K562 (cell line): ENCODE measurements at regions not wholly inside any gene's neighbourhood (a gene's known extent, or its start where the extent isn't known, plus 50 kb on each side); places are given as distances from the start of the nearest gene placed in this dataset.
"Not testable (repeated sequence)": the region's sequence is repeated elsewhere in the genome, so short reads cannot be mapped to it uniquely, and the experiment has no call there.

Source experiments
- ATAC-seq: fragments of 200-7000 bp; cut with Tn5 transposase; 3 replicates; pipeline ENCODE4 v1.9.1; 2020; ENCODE audit warnings: moderate library complexity
- BruUV-seq: library from RNA; stranded (reverse); fragments of 400-500 nt; replicated peaks from 2 replicates; lab custom pipeline; 2021; lab: Mats Ljungman, UMichigan
- CTCF ChIA-PET: fragments of 300-600 bp; formaldehyde crosslinking; extraction: SDS; loops from one replicate; lab custom pipeline; 2021; ENCODE audit warnings: low intra/inter-chr PET ratio; lab: Yijun Ruan, JAX
- POLR2A ChIA-PET: fragments of 300-600, 350-650 bp; sonication (Branson Sonifier 250); formaldehyde crosslinking; extraction: SDS; loops from one replicate; lab custom pipeline; 2021; ENCODE audit warnings: antibody characterized with exemption, inconsistent platforms; lab: Yijun Ruan, JAX
- DNase-seq, 4 experiments: peaks; one replicate each; pipeline versions ENCODE4 v3.0.0 to v3.0.0-alpha.2; 2011 to 2018; ENCODE audit warnings: low spot score in 3 of 4, mixed read lengths in 3 of 4; ENCODE audit errors: extremely low read depth in 1 of 4
- FAIRE-seq: peaks from 2 replicates; lab custom pipeline; 2011; peaks lifted over from hg19 to GRCh38; lab: Jason Lieb, UNC
- H2AFZ ChIP-seq: 2 replicates; pipeline ENCODE4 v1.6.0; 2011; ENCODE audit warnings: low read depth, low read length, control low read depth, inconsistent platforms
- H3K27ac ChIP-seq: fragments of 200-600 bp; 3 replicates; pipeline ENCODE4 v1.8.0; 2011; ENCODE audit warnings: low read depth, mild to moderate bottlenecking, control low read depth, inconsistent platforms, low read length, moderate library complexity, mixed read lengths; ENCODE audit errors: extremely low read depth
- H3K27me3 ChIP-seq, 2 experiments: fragments of 300-600 bp in 1 of 2; 2 replicates in 1 of 2; 3 replicates in 1 of 2; pipeline versions ENCODE4 v1.6.0 to v1.8.0; 2011; ENCODE audit warnings: inconsistent platforms in 2 of 2, low read length in 2 of 2, mild to moderate bottlenecking in 1 of 2, mixed read lengths in 1 of 2, moderate library complexity in 1 of 2; ENCODE audit not compliant: control insufficient read depth in 2 of 2, insufficient read depth in 2 of 2
- H3K36me3 ChIP-seq: fragments of 300-600 bp; 3 replicates; pipeline ENCODE4 v1.8.0; 2011; ENCODE audit warnings: mild to moderate bottlenecking, low read length, inconsistent platforms; ENCODE audit not compliant: control insufficient read depth, insufficient read depth
- H3K4me1 ChIP-seq, 2 experiments: fragments of 200-600 bp in 1 of 2; replicated peaks in 1 of 2; 2 replicates in 1 of 2; 3 replicates in 1 of 2; pipeline versions ENCODE4 v1.5.1 to v1.8.0; 2011; ENCODE audit warnings: inconsistent platforms in 2 of 2, low read length in 2 of 2, mild to moderate bottlenecking in 1 of 2, mixed read lengths in 1 of 2, moderate library complexity in 1 of 2; ENCODE audit not compliant: control insufficient read depth in 2 of 2, insufficient read depth in 2 of 2
- H3K4me2 ChIP-seq: 2 replicates; pipeline ENCODE4 v1.6.1; 2011; ENCODE audit warnings: low read length, control low read depth, inconsistent platforms, mixed read lengths; ENCODE audit not compliant: insufficient read depth
- H3K4me3 ChIP-seq: fragments of 200-600 bp; sonication (generic), shearing (Covaris generic); 2 replicates; pipeline ENCODE4 v1.5.1; 2016; ENCODE audit warnings: control low read depth, inconsistent platforms
- H3K79me2 ChIP-seq: fragments of 200-600 bp; 3 replicates; pipeline ENCODE4 v1.8.0; 2011; ENCODE audit warnings: low read length, inconsistent platforms; ENCODE audit not compliant: control insufficient read depth, insufficient read depth
- H3K9ac ChIP-seq, 2 experiments: 2 replicates each; pipeline versions ENCODE4 v1.6.0 to v1.6.1; 2011; ENCODE audit warnings: low read depth in 2 of 2, low read length in 2 of 2, control low read depth in 1 of 2, inconsistent platforms in 1 of 2, mild to moderate bottlenecking in 1 of 2, mixed read lengths in 1 of 2; ENCODE audit not compliant: insufficient read depth in 1 of 2
- H3K9me1 ChIP-seq: one replicate; pipeline ENCODE4 v1.6.0; 2011; ENCODE audit warnings: inconsistent platforms, mild to moderate bottlenecking, low read length, moderate library complexity; ENCODE audit not compliant: control insufficient read depth, insufficient read depth
- H3K9me3 ChIP-seq: replicated peaks from 2 replicates; pipeline ENCODE4 v1.5.1; 2011; ENCODE audit warnings: low read depth, low read length, inconsistent platforms; ENCODE audit not compliant: control insufficient read depth, insufficient read depth
- H4K20me1 ChIP-seq: replicated peaks from 2 replicates; pipeline ENCODE4 v1.6.1; 2011; ENCODE audit warnings: low read length, inconsistent platforms, mixed read lengths; ENCODE audit not compliant: control insufficient read depth, insufficient read depth
- BCL6 ChIP-seq: fragments of 250-450 bp; sonication (Bioruptor Pico); IDR thresholded peaks from 2 replicates; pipeline ENCODE4 v1.4.0; 2020
- BRD4 ChIP-seq: fragments of 200-600 bp; sonication (generic); IDR thresholded peaks from 2 replicates; pipeline ENCODE4 v1.6.1; 2017; ENCODE audit warnings: inconsistent platforms
- CBFA2T3 ChIP-seq: fragments of 450-650 bp; IDR thresholded peaks from 2 replicates; pipeline ENCODE4 v1.6.1; 2017
- CBX3 ChIP-seq, 2 experiments: IDR thresholded peaks; 1 replicate in 1 of 2; 2 replicates in 1 of 2; pipeline ENCODE4 v1.6.1; 2012; ENCODE audit warnings: inconsistent platforms in 2 of 2, low read length in 2 of 2, borderline replicate concordance in 1 of 2, control low read depth in 1 of 2
- CSDE1 ChIP-seq, 2 experiments: fragments of 450-650 bp; IDR thresholded peaks; 2 replicates each; pipeline ENCODE4 v1.6.1; 2016; ENCODE audit warnings: mild to moderate bottlenecking in 1 of 2
- DMBX1 ChIP-seq: fragments of 250-450 bp; sonication (Bioruptor Pico); IDR thresholded peaks from 2 replicates; pipeline ENCODE4 v1.8.0; 2022; ENCODE audit warnings: inconsistent platforms, mild to moderate bottlenecking, moderate library complexity, borderline replicate concordance
- ELF2 ChIP-seq: fragments of 250-450 bp; sonication (Bioruptor Pico); IDR thresholded peaks from 2 replicates; pipeline ENCODE4 v1.5.0; 2021; ENCODE audit warnings: mild to moderate bottlenecking
- EP300 ChIP-seq: IDR thresholded peaks from 2 replicates; pipeline ENCODE4 v1.6.1; 2012; ENCODE audit warnings: low read length, improper control_type of control experiment
- GATA2 ChIP-seq: sonication (generic); formaldehyde crosslinking; IDR thresholded peaks from 2 replicates; pipeline ENCODE4 v1.4.0; 2020; ENCODE audit warnings: mild to moderate bottlenecking, missing genetic modification reagents
- NCOR1 ChIP-seq: fragments of 450-650 bp; IDR thresholded peaks from 2 replicates; pipeline ENCODE4 v1.6.1; 2016; ENCODE audit warnings: mild to moderate bottlenecking, moderate library complexity
- PCBP1 ChIP-seq: fragments of 200-400 bp; formaldehyde crosslinking; IDR thresholded peaks from 2 replicates; pipeline ENCODE4 v1.6.1; 2018; ENCODE audit warnings: mild to moderate bottlenecking, low read depth, low read length; ENCODE audit not compliant: poor library complexity, severe bottlenecking
- PHF8 ChIP-seq: fragments of 200-600 bp; sonication (generic); IDR thresholded peaks from 2 replicates; pipeline ENCODE4 v1.6.1; 2012; ENCODE audit warnings: mixed run types, mild to moderate bottlenecking, inconsistent platforms, low read length, moderate library complexity, borderline replicate concordance
- RBM25 ChIP-seq: fragments of 200-400 bp; formaldehyde crosslinking; IDR thresholded peaks from 2 replicates; pipeline ENCODE4 v1.6.1; 2018; ENCODE audit warnings: low read length, low read depth, moderate library complexity; ENCODE audit not compliant: severe bottlenecking
- SMAD4 ChIP-seq: fragments of 250-450 bp; sonication (Bioruptor Pico); conservative IDR thresholded peaks from 2 replicates; pipeline ENCODE4 v1.8.0; 2021; ENCODE audit warnings: inconsistent platforms, mild to moderate bottlenecking, moderate library complexity
- SMARCC2 ChIP-seq: fragments of 450-650 bp; IDR thresholded peaks from 2 replicates; pipeline ENCODE4 v1.6.1; 2017; ENCODE audit warnings: antibody characterized with exemption, moderate library complexity, mild to moderate bottlenecking, low read depth
- STAG1 ChIP-seq: sonication (generic); formaldehyde crosslinking; IDR thresholded peaks from 2 replicates; pipeline ENCODE4 v1.5.0; 2020; ENCODE audit warnings: missing genetic modification reagents, borderline replicate concordance
- TAL1 ChIP-seq: fragments of 450-650 bp; IDR thresholded peaks from 2 replicates; pipeline ENCODE4 v1.6.1; 2016; ENCODE audit warnings: mild to moderate bottlenecking
- TCF3 ChIP-seq: sonication (generic); formaldehyde crosslinking; IDR thresholded peaks from 2 replicates; pipeline ENCODE4 v1.4.0; 2020; ENCODE audit warnings: mild to moderate bottlenecking, missing genetic modification reagents
- WGBS: fragments of 100-300 bp; shearing (Covaris generic); methylation state at CpG from one replicate; pipeline ENCODE4 v1.1.6; 2016; ENCODE audit warnings: low coverage, mixed read lengths; ENCODE audit not compliant: insufficient coverage; ENCODE audit errors: missing lambda C conversion rate; 5-methylcytosine and 5-hydroxymethylcytosine counted together
- in situ Hi-C: fragments of 300-500 bp; cut with MboI; formaldehyde crosslinking; loops from 4 replicates; pipeline ENCODE4 v1.15.0; 2018; ENCODE audit warnings: inconsistent platforms, mixed read lengths
- intact Hi-C: fragments of 100-400 bp; cut with micrococcal nuclease; formaldehyde crosslinking; loops from 2 replicates; pipeline ENCODE4 v1.14.2; 2022

DNA sequence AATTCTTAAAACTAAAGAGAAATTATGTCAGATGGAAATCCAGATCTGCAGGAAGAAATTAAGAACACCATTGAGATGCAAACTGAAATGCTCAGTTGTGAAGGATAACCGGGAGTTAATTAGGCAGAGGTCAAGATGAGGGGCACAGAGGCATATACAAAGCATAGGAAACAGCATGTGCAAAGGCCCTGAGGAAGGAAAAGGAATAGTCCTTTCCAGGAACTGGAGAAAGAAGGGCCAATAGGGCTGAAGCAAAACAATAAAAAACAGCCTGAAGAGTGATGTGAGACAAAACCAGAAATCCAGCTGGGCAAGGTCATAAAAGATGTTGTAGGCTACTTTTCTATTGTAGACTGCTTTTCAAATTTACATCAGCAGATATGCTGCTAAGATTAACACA is 155.1 kb downstream of the AVL9 start:
- H4K20me1 ChIP-seq, in situ Hi-C loops, BruUV-seq, intact Hi-C loops, FAIRE-seq, H3K9me3 ChIP-seq, H3K27ac ChIP-seq, H3K9ac ChIP-seq, H2AFZ ChIP-seq, CTCF ChIA-PET, H3K79me2 ChIP-seq, ATAC-seq, DNase-seq, H3K4me2 ChIP-seq, H3K4me1 ChIP-seq, H3K4me3 ChIP-seq, H3K9me1 ChIP-seq: not testable (repeated sequence)
- TF ChIP-seq RBM25, result peak; percentile 76
- TF ChIP-seq, all 486 proteins: peak for 1; not testable (repeated sequence) for 485
- not testable (repeated sequence) for H3K36me3 ChIP-seq, H3K27me3 ChIP-seq
- POLR2A ChIA-PET, result interaction anchor here (0.8 kb wide), 1 partner anchor 8 kb away, joined by 3 read pairs; no protein-coding TSS in a partner anchor
- 45% methylated on average over 1 of the region's 1 CpG for WGBS

DNA sequence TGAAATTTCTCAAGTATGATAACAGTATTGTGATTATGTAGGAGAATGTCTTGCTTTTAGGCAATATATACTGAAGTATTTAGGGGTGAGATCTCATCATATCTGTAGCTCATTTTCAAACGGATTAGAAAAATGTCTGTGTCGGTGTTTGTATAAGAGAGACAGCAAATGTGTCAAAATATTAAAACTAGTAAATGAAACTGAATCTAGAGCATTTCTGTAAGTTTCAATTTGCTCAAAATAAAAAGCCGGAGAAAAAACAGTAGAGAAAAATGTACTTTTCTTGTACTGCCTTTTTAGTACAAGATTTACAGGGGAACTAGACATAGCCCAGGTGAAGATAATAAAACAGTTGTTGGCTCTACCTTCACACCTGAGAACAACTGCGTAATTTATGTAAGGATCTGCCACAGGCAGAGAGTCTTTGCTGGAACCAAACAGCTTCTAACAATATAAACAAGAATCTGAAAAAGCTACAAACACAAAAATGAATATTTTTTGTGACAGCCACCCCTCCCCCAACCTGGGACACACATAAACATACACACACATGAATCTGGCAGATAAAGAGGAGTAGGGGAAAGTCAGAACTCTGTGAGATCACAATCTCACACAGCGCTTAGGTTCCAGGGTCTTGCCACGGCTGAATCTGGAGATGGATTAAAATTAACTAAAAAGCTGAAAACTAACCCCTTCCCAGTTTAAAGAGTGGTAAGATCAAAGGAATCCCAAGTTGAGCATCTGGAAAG is 153.3 kb downstream of the AVL9 start:
- CTCF ChIA-PET, result no interaction called here
- no TSS peak for BruUV-seq
- Histone ChIP-seq H3K4me2 (0 out of 2 replicates have a peak overlapping the region, but pooled peaks have one; percentile 19), H3K36me3 (no peaks in the 10 kb centered on the region), H4K20me1 (no peaks in the 10 kb centered on the region), H3K9ac (no peak overlapping the region), H3K27ac (no peak overlapping the region), H2AFZ (0 out of 2 replicates have a peak overlapping the region, but pooled peaks have one; percentile 2), H3K4me3 (no peak overlapping the region), H3K4me1 (peaks cover 0 to 3% of the 10 kb centered on the region in 2 experiments; a peak in 2 of 5 replicates), H3K79me2 (no peaks in the 10 kb centered on the region), H3K9me3 (no peaks in the 10 kb centered on the region), H3K9me1 (no peaks in the 10 kb centered on the region), H3K27me3 (no peaks in the 10 kb centered on the region)
- ATAC-seq (peak; percentile 89), FAIRE-seq (peak; percentile 68), DNase-seq (peak in 2 of 4 experiments; percentile 9 to 55)
- in situ Hi-C loops (no loop called here), intact Hi-C loops (no loop called here)
- 17% methylated on average over 6 of the region's 6 CpGs for WGBS
- POLR2A ChIA-PET, result interaction anchor here (0.6 kb wide), 1 partner anchor 11 kb away, joined by 3 read pairs; no protein-coding TSS in a partner anchor
- no peak for TF ChIP-seq DMBX1
- TF ChIP-seq PHF8, result no peak
- TF ChIP-seq NCOR1, result 0 out of 2 replicates have a peak, but pooled peaks have one; percentile 16
- TF ChIP-seq CBFA2T3, result peak; percentile 34; the same call in 1 of the 2 replicates
- TF ChIP-seq CSDE1 (IDR thresholded peaks at IDR 0.05), result no peak
- no peak for TF ChIP-seq PCBP1
- TF ChIP-seq BCL6 (CRISPR knock-in tag), result no peak
- peak; percentile 49; the same call in 1 of the 2 replicates for TF ChIP-seq TAL1
- no peak for TF ChIP-seq TCF3 (CRISPR knock-in tag)
- 0 out of 2 replicates have a peak, but pooled peaks have one; percentile 55 for TF ChIP-seq SMARCC2
- peak; percentile 70 for TF ChIP-seq EP300
- 0 out of 2 replicates have a peak, but pooled peaks have one; percentile 23 for TF ChIP-seq GATA2
- no peak for TF ChIP-seq STAG1 (CRISPR knock-in tag)
- TF ChIP-seq BRD4, result peak; percentile 73; the same call in 1 of the 2 replicates
- TF ChIP-seq SMAD4, result 0 out of 2 replicates have a peak, but pooled peaks have one; percentile 25
- TF ChIP-seq CBX3 (IDR thresholded peaks at IDR 0.05; ENCODE audit: borderline replicate concordance in 1 of 2, low read length in 2 of 2), result no peak
- TF ChIP-seq ELF2 (CRISPR knock-in tag), result no peak
